Activated T-cell treated with anti-CD3 and anti-CD28 coated beads, Interleukin-2, amount 50 U/mL, for 4 hours (primary cell): ENCODE measurements at regions not wholly inside any gene's neighbourhood (a gene's known extent, or its start where the extent isn't known, plus 50 kb on each side); places are given as distances from the start of the nearest gene placed in this dataset.

Experiments
- ATAC-seq, 2 donors: fragments of 200-7000 bp; cut with Tn5 transposase; one replicate each; pipeline ENCODE4 v1.10.0; 2021
- DNase-seq: peaks from one replicate; pipeline ENCODE4 v3.0.0-alpha.2; 2020
- H3K27me3 Mint-ChIP-seq: one replicate; pipeline ENCODE4 v1.8.0; 2021; ENCODE audit warnings: low read depth, mixed read lengths
- H3K36me3 Mint-ChIP-seq: one replicate; pipeline ENCODE4 v1.8.0; 2022; ENCODE audit warnings: mixed read lengths; ENCODE audit not compliant: insufficient read depth
- H3K4me1 Mint-ChIP-seq: one replicate; pipeline ENCODE4 v1.8.0; 2021; ENCODE audit warnings: low read depth, mixed read lengths
- H3K4me3 Mint-ChIP-seq: one replicate; pipeline ENCODE4 v1.8.0; 2021; ENCODE audit warnings: mild to moderate bottlenecking, moderate library complexity, mixed read lengths
- H3K9me3 Mint-ChIP-seq: one replicate; pipeline ENCODE4 v1.8.0; 2021; ENCODE audit warnings: mixed read lengths

DNA sequence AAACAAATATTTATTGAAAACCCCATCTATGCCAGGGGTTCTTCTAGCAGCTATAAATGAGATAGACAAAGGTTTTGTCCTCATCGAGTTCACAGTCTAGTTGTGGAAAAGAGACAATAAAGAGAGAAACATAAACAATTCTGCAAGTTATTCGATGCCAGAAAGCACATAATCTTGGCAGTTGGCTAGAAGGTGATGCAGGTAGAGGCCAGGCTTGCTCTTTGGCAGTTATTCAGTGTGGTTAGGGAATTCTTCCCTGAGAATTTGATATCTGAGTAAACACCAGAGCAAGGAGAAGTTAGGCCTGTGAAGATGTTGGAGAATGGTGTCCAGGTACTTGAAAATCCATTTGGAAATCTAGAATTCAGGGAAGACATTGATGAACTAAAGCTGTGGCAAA, 547.4 kb downstream of the SLC4A3 start:
- Mint-ChIP-seq H3K36me3 (no peaks in the 10 kb centered on the region), H3K4me3 (no peak overlapping the region), H3K4me1 (no peaks in the 10 kb centered on the region), H3K27me3 (no peaks in the 10 kb centered on the region), H3K9me3 (no peaks in the 10 kb centered on the region)
- no peak for ATAC-seq
- DNase-seq: no peak

DNA sequence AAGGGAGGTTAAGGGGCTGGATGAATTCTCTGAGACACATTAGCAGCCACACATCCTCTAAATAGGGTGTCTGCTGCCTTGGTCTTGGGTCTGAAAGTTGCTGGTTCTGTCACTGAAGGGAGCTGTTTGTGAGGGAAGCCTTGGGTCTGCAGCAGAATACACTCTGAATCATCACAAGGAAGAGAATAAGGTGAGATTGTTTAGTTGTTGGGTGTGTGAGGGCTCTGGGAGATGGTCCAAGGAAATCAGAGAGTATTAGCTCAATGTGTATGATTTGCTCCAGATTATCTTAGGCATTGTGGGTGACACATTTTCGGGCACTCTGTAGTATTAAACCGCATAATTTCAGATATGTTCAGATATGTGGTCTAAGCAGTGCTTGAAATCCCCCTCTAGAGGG, 548.5 kb downstream of the SLC4A3 start:
- H3K4me3 Mint-ChIP-seq: no peak overlapping the region
- DNase-seq: no peak
- ATAC-seq: no peak
- H3K9me3 Mint-ChIP-seq: no peaks in the 10 kb centered on the region
- no peaks in the 10 kb centered on the region for H3K4me1 Mint-ChIP-seq
- no peaks in the 10 kb centered on the region for H3K27me3 Mint-ChIP-seq
- no peaks in the 10 kb centered on the region for H3K36me3 Mint-ChIP-seq

DNA sequence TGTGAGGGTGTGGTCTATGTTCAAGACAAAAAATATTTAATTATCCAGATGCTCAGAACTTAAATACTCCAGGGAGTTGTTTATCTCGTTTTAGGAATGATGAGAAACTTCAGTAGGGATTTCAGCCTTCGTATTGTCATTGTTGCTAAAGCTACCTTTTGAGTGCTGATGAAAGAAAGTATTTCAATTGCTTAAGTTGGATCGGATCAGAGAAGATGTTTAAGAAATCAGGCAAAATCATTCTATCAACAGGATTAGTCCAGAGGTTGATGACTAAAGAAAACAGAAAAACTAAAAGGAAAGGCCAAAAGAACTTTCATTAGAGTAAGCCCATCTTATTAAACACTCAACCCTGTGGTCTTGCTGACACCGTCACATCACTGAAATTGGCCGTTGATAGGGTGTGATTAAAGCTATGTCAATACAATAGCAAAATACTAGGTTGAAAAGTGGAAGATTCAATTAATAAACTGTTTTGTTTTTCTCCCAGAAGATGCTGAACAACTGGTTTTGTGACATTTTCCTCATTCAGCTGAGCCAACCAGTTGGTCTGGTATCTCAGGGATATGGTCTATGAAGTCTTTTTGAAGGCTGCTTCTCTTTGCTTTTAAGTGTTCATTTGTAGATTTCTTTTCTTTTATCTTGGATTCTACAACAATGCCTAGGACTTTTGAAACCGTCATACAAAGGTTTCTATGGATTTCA, 551.7 kb downstream of the SLC4A3 start:
- ATAC-seq (no peak), DNase-seq (no peak)
- no peaks in the 10 kb centered on the region for H3K4me1 Mint-ChIP-seq
- peaks cover 3% of the 10 kb centered on the region for H3K27me3 Mint-ChIP-seq
- H3K4me3 Mint-ChIP-seq: no peak overlapping the region
- H3K36me3 Mint-ChIP-seq: no peaks in the 10 kb centered on the region
- H3K9me3 Mint-ChIP-seq: no peaks in the 10 kb centered on the region

DNA sequence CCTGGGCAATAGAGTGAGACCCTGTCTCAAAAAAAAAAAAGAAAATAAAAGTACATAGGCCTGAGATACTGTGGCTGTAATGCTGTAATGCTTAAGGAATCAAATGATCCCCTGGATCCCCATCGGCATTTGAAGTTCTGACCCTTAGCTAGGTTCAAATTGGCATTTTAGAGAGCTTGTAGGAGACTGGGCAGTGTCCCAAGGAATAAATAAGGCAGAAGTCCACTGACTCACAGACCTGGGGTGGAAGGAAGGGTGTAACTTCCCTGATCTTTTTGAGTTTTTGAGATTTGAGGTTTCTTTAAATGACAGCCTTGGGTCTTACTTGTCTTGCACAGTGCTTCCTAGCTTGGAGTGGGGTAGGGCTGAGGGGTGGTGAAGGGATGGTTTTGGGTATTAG, 553.7 kb downstream of the SLC4A3 start:
- DNase-seq (no peak), ATAC-seq (no peak)
- Mint-ChIP-seq H3K27me3 (peaks cover 3% of the 10 kb centered on the region), H3K9me3 (no peaks in the 10 kb centered on the region), H3K4me3 (no peak overlapping the region), H3K4me1 (no peaks in the 10 kb centered on the region), H3K36me3 (no peaks in the 10 kb centered on the region)

DNA sequence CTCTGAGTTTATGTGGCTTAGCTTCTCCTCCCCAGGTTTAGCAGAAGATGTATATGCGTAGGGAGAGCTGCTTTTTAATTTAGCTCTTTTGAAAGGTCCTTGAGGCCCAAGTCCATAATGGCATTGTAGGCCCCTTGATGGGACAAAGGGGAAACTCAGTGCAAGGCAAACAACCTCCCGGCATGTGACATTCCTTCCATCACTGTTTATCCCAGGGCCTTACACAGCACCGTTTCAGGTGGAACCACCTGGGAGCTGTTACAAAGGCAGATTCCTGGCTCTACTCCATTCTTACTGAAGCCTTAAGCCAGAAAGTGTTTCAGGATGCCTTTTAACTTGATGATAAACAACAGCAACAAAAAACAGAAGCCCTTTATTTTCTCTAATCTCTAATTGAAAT, 555.4 kb downstream of the SLC4A3 start:
- DNase-seq (no peak), ATAC-seq (no peak)
- Mint-ChIP-seq H3K27me3 (peaks cover 3% of the 10 kb centered on the region), H3K4me1 (no peaks in the 10 kb centered on the region), H3K36me3 (no peaks in the 10 kb centered on the region), H3K4me3 (no peak overlapping the region), H3K9me3 (no peaks in the 10 kb centered on the region)

DNA sequence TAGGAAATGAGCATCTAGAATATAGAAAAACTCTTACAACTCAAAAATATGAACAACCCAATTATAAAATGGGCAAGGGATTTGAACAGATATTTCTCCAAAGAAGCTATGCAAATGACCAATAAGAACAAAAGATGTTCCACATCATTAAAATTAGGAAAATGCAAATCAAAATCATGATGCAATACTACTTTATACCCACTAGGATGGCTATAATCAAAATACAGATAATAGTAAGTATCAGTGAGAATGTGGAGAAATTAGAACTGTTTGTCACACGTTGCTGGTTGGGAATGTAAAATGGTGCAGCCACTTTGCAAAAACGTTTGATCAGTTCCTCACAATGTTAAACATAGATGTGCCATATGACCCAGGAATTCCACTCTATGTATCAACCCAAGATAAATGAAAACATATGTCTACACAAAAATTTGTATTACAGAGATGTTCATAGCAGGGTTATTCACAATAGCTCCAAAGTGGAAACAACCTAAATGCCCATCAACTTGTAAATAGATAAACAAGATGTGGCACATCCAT, 558.4 kb downstream of the SLC4A3 start:
- peaks cover 6% of the 10 kb centered on the region for H3K9me3 Mint-ChIP-seq
- H3K36me3 Mint-ChIP-seq: no peaks in the 10 kb centered on the region
- H3K4me1 Mint-ChIP-seq: no peaks in the 10 kb centered on the region
- no peak overlapping the region for H3K4me3 Mint-ChIP-seq
- DNase-seq (no peak), ATAC-seq (no peak)
- H3K27me3 Mint-ChIP-seq: peaks cover 3% of the 10 kb centered on the region

DNA sequence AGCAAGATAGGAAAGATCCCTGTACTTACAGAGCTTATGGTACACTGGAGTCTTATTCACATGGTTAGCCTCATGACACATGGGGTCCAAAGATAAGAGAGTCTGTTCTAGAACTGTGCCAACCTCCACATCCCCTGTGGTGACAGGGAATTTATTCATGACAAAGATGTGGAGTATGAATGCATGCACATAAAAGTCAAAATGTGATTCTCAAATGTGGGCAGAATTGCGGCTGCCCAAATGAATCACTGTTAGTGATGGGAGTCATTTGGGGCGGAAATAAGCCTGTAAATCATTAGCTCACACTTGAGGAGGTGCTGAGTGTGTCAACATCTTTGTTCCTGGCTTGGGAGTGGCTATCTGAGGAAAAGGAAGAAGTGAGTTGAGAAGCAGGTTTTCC, 560.6 kb downstream of the SLC4A3 start:
- Mint-ChIP-seq H3K4me1 (no peaks in the 10 kb centered on the region), H3K9me3 (peaks cover 6% of the 10 kb centered on the region), H3K36me3 (no peaks in the 10 kb centered on the region), H3K27me3 (peaks cover 3% of the 10 kb centered on the region), H3K4me3 (no peak overlapping the region)
- ATAC-seq: no peak
- DNase-seq: no peak

DNA sequence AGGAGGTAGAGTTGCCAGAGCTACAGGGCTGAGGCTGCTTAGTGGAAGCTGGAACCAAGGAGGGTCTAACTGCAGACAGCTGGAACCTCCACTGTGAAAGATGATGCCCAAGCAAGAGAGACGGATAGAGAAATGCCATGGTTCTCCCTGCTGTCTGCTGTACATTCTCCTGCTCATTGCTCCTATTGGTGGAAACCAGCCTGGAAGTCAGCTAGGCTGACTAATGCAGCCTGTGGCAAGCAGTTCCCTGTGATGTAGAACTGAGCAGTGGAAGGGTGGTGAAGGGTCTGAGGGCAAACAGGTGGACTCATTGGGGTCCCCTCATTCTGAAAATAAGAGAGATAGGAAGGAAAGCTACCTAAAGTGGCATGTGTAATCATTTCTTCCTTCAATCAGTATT, 563.6 kb downstream of the SLC4A3 start:
- Mint-ChIP-seq H3K27me3 (no peaks in the 10 kb centered on the region), H3K36me3 (no peaks in the 10 kb centered on the region), H3K9me3 (peaks cover 6% of the 10 kb centered on the region), H3K4me3 (no peak overlapping the region), H3K4me1 (no peaks in the 10 kb centered on the region)
- ATAC-seq (no peak), DNase-seq (no peak)

DNA sequence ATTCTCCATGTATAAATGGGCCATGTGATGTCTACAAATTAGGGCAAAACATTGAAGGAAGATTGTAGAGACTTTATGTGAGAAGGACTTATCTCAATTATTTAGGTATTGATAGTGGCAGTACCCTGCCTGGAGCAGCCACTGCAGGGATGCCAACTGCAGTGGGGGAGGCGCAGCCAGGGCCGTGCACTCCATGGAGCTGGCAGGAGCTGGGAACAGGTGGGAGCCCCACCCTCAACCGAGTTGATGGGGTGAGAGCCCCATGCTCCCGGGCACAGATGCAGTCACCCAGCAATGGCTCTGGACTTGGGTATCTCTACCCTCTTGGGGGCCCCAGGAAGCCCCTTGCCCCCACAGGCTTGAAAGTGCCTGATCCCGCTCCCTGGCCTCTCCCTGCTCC, 564.3 kb downstream of the SLC4A3 start:
- Mint-ChIP-seq H3K4me3 (no peak overlapping the region), H3K27me3 (no peaks in the 10 kb centered on the region), H3K4me1 (no peaks in the 10 kb centered on the region), H3K9me3 (peaks cover 6% of the 10 kb centered on the region), H3K36me3 (no peaks in the 10 kb centered on the region)
- DNase-seq (no peak), ATAC-seq (no peak)

DNA sequence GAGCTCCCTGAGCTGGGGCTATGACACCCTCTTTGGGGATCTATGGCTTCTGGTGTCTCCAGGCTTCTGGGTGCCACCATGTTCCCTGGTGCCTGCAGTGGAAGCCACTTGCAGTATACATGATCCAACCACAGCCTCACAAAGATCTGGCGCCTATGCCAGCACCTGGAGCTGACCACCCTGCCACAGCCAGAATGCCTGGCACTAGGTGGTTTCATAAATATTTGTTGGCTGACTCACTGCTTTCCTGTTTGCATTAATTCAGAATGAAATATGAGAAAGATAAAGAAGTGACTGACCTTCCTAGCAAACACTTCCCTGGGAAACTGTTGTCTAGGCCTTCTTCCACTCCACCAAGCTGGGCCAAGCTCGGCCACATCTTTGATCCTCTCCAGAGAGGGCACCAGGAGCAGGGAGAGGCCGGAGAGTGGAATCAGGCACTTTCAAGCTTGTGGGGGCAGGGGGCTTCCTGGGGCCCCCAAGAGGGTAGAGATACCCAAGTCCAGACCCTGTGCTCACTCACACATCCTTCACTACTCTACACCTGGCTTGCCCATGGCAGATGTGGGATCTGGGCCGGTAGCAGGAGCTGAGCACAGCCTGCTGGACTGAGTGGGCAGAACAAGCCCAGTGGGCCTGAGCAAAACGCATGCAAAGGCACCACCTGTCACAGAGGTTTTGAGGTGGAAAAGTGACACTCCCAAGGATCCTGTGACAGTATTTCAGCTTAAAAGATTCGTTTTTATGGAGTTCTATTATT, 565.7 kb downstream of the SLC4A3 start:
- Mint-ChIP-seq H3K27me3 (no peaks in the 10 kb centered on the region), H3K9me3 (peaks cover 9% of the 10 kb centered on the region), H3K4me3 (no peak overlapping the region), H3K36me3 (no peaks in the 10 kb centered on the region), H3K4me1 (no peaks in the 10 kb centered on the region)
- ATAC-seq (no peak), DNase-seq (no peak)

DNA sequence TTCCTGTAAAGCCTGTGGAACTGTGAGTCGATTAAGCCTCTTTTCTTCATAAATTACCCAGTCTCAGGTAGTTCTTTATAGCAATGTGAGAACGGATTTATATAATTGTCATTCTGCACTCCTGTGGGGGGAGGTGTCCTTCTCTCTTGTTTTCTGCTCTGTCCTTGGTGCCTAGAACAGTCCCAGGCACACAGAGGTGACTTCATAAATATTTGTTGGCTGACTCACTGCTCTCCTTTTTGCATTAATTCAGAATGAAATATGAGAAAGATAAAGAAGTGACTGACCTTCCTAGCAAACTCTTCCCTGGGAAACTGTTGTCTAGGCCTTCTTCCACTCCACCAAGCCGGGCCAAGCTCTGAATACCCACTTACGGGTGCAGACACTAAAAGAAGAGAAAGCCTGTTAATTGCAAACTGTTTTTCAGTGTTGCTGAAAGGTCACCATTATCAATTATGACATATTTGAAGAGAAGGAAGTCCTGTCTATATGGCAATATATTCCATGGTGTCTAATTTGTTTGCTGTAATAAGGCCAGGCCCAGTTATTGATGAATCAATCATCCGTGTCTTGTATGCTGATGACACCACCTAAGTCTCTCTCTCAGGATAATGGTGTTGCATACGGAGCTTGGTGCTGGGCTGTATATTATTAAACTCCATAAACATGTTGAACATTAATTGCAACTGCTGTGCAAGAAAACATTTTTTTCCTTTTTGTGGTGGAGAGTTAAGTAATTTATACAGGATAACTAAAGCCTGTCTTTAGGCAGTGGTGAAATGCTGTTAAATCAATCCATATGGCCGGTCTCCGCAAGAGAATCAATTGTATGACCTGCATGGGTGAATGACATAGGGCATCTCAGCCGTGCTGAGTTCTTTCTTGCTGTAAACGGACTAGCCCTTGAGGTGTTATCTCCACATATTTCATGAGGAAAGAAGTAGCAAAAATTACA, 567.5 kb downstream of the SLC4A3 start:
- no peaks in the 10 kb centered on the region for H3K4me1 Mint-ChIP-seq
- H3K4me3 Mint-ChIP-seq: no peak overlapping the region
- H3K36me3 Mint-ChIP-seq: no peaks in the 10 kb centered on the region
- peaks cover 9% of the 10 kb centered on the region for H3K9me3 Mint-ChIP-seq
- ATAC-seq: no peak
- DNase-seq: no peak
- H3K27me3 Mint-ChIP-seq: no peaks in the 10 kb centered on the region

DNA sequence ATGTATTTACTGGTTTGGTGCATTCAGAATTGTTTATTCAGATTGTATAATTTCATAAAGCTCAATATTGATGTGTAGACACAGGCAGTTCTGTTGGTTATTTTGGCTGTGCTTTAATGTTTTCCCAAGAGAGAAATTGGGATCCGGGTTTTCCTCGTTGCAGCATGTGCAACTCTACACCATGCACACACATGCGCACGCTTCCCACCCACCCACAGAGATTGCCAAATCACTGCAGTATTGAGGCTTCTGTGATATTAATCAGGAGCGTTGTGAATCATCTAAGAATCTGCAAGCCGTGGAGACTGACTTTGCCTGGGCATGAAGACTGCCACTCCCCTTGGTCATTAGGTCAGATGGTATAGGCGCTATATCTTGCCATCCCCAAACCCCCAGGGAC, 571.5 kb downstream of the SLC4A3 start:
- Mint-ChIP-seq H3K27me3 (no peaks in the 10 kb centered on the region), H3K4me3 (no peak overlapping the region), H3K36me3 (no peaks in the 10 kb centered on the region), H3K4me1 (no peaks in the 10 kb centered on the region), H3K9me3 (peaks cover 3% of the 10 kb centered on the region)
- ATAC-seq: no peak
- no peak for DNase-seq

DNA sequence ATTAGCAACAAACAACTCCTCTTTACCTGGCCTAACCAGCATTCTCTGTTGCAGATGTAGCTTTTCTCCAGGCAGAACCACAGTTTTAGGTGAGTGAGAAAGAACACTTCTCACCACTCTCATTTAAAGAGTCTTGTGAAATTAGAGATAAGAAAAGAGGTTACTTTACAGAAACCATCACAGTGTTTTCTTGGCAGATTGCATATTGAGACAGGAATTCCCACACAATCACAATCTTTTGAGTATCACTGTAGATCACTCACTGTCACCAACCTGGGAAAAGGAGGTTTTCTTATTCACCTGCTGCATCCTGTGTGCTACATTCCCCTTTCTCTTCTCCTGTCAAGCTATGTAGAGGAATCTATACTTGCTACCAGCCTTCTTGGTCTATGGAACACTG, 574.6 kb downstream of the SLC4A3 start:
- Mint-ChIP-seq H3K36me3 (no peaks in the 10 kb centered on the region), H3K4me1 (no peaks in the 10 kb centered on the region), H3K9me3 (peaks cover under 1% of the 10 kb centered on the region), H3K4me3 (no peak overlapping the region), H3K27me3 (no peaks in the 10 kb centered on the region)
- DNase-seq (no peak), ATAC-seq (no peak)

DNA sequence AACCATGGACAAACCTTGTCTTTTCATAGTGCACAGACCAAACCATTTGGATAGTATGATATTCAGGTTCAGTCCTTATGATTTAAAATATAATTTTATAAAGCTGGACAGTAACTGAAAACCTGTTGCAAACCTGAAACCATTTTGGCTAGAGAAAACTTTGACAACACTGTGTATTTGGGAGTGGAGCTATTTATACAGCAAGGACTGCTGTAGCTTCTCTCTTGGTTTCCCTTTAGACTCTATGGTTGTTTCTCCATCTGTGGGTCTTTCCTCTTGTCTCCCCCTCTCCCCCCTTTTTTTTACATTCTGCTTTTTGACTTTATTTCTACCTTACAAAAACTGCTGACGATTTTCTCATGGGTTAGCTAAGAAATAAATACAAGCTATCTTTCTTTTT, 581.7 kb downstream of the SLC4A3 start:
- no peak for DNase-seq
- Mint-ChIP-seq H3K27me3 (no peaks in the 10 kb centered on the region), H3K36me3 (no peaks in the 10 kb centered on the region), H3K4me3 (no peak overlapping the region), H3K9me3 (no peaks in the 10 kb centered on the region), H3K4me1 (no peaks in the 10 kb centered on the region)
- ATAC-seq: no peak
